Effector memory CD8-positive, alpha-beta T cell (primary cell): ENCODE measurements at regions not wholly inside any gene's neighbourhood (a gene's known extent, or its start where the extent isn't known, plus 50 kb on each side); places are given as distances from the start of the nearest gene placed in this dataset.
"Not testable (repeated sequence)": the region's sequence is repeated elsewhere in the genome, so short reads cannot be mapped to it uniquely, and the experiment has no call there.

Source experiments
- ATAC-seq: fragments of 150-1000 bp; cut with Tn5 transposase; replicated peaks from 2 replicates; pipeline ENCODE4 v1.10.0; 2021; ENCODE audit warnings: mild to moderate bottlenecking, moderate library complexity
- DNase-seq, 3 experiments: peaks; one replicate each; pipeline ENCODE4 v3.0.0; 2021
- H3K27ac Mint-ChIP-seq, 2 donors: one replicate each; pipeline ENCODE4 v1.8.0; 2022; ENCODE audit warnings: mild to moderate bottlenecking in 2 of 2, mixed read lengths in 2 of 2, moderate library complexity in 2 of 2
- H3K27me3 Mint-ChIP-seq, 2 donors: one replicate each; pipeline ENCODE4 v1.8.0; 2022; ENCODE audit warnings: mixed read lengths in 2 of 2
- H3K36me3 Mint-ChIP-seq: one replicate; pipeline ENCODE4 v1.8.0; 2022; ENCODE audit warnings: mild to moderate bottlenecking, moderate library complexity, mixed read lengths; ENCODE audit not compliant: insufficient read depth
- H3K4me1 Mint-ChIP-seq, 2 donors: one replicate each; pipeline ENCODE4 v1.8.0; 2022; ENCODE audit warnings: low read depth in 2 of 2, mixed read lengths in 2 of 2
- H3K4me3 Mint-ChIP-seq, 2 donors: one replicate each; pipeline ENCODE4 v1.8.0; 2022; ENCODE audit warnings: mild to moderate bottlenecking in 2 of 2, mixed read lengths in 2 of 2, moderate library complexity in 2 of 2
- H3K9me3 Mint-ChIP-seq, 2 donors: one replicate each; pipeline ENCODE4 v1.8.0; 2022; ENCODE audit warnings: mixed read lengths in 2 of 2

DNA sequence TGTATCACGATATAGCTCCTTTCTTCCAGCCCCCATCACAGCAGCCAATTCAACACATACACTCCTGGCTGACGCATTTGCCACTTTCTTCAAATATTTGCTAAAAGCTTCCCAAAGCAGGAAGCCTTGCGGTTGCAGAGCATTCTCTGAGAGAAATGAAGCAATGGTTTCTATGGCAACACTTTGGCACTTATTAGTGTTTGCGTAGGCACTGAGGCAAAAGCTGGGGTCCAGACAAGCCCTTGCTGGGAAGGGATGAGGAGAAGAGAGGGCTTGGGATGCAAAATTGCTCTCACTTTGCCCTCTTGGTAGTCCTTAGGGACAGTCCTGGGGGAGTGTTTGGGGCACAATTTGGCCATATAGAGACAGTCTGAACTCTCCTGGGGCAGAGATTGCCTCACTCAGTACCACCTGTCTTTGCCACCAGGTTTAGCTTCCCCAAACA lies 55.0 kb upstream of the PAK3 start:
- no peaks in the 10 kb centered on the region for H3K27me3 Mint-ChIP-seq
- peak; percentile 82 for ATAC-seq
- no peaks in the 10 kb centered on the region for H3K9me3 Mint-ChIP-seq
- peak; percentile 0 to 2 (median 0) for DNase-seq
- H3K27ac Mint-ChIP-seq: peak overlapping the region in 1 of 2 donors; percentile 29
- H3K4me1 Mint-ChIP-seq: peaks cover 0 to 4% of the 10 kb centered on the region in 2 donors
- no peaks in the 10 kb centered on the region for H3K36me3 Mint-ChIP-seq
- no peak overlapping the region for H3K4me3 Mint-ChIP-seq

DNA sequence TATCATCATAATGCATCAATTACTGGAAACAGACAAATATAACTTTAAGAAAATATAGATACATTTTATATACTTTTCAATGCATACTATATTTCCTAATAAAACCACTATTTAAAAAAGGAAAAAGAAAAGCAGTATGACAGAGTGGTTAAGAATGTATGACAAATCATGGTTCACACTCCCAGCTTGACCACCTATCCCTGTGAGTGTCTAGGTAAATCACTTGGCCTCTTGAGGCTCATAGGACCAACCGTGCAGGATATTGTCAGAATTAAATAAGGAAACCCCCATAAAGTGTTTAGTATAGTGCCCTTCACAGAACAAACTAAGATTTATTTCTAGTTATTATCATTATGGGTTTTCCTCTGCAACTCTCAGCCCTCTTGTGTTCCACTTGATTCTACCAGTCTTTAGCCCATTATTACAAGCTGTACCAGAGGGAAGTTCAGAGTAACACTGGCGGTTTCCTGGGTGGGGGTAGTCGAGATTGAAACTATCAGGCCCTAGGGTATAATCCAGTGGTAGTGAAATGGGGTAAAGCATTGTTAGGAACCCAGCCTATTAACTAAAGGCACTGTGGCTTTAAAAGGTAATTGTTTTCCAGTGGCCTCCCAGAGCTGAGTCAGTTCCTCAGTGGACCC lies 55.5 kb upstream of the PAK3 start:
- DNase-seq: no peak
- Mint-ChIP-seq H3K9me3 (no peaks in the 10 kb centered on the region), H3K27me3 (no peaks in the 10 kb centered on the region), H3K4me1 (peaks cover 0 to 4% of the 10 kb centered on the region in 2 donors), H3K4me3 (no peak overlapping the region), H3K36me3 (no peaks in the 10 kb centered on the region), H3K27ac (peak overlapping the region in 1 of 2 donors; percentile 29)
- ATAC-seq: peak; percentile 55

DNA sequence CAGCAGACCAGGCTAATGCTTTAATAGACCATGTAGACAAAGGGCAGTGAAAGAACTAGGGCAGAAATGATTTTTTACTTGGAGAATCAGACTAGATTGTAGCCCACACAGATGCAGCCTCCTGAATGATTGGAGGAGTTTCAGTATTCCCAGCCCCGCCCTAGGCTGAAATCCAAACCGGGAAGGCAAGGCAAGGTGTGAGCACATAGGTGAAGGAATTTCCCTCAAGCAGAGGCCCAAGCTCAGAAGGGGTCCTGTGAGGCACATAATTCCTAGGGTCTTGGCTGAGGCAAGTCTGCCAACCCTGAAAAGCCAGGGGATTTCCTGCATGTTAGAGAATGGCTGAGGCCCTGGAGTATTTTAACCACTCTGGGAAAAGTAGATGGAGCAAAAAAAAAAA lies 56.4 kb upstream of the PAK3 start:
- Mint-ChIP-seq H3K27me3 (no peaks in the 10 kb centered on the region), H3K4me1 (peaks cover 0 to 4% of the 10 kb centered on the region in 2 donors), H3K9me3 (no peaks in the 10 kb centered on the region), H3K4me3 (peak overlapping the region in 1 of 2 donors; percentile 47), H3K36me3 (no peaks in the 10 kb centered on the region), H3K27ac (peak overlapping the region in 1 of 2 donors; percentile 49)
- no peak for ATAC-seq
- no peak for DNase-seq

DNA sequence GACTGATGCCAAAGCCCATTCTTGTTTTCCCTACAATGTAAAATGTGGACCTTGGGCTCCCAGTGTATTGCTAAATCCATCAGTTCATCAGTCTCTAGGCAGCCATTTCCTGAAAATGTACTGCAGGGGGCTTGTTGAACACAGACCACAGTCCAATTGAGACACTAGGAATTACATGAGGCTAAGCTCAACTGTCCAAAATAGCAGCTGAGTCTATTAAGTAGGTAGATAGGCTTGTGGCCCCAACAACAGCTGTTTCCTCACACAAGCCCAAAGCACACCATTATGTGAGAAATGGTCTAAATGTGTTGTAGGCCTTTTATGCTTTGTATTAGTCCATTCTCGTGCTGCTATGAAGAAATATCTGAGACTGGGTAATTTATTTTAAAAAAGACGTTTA lies 60.0 kb upstream of the PAK3 start:
- DNase-seq (no peak), ATAC-seq (no peak)
- Mint-ChIP-seq H3K27ac (no peak overlapping the region), H3K9me3 (no peaks in the 10 kb centered on the region), H3K4me3 (no peak overlapping the region), H3K36me3 (no peaks in the 10 kb centered on the region), H3K4me1 (no peaks in the 10 kb centered on the region), H3K27me3 (no peaks in the 10 kb centered on the region)

DNA sequence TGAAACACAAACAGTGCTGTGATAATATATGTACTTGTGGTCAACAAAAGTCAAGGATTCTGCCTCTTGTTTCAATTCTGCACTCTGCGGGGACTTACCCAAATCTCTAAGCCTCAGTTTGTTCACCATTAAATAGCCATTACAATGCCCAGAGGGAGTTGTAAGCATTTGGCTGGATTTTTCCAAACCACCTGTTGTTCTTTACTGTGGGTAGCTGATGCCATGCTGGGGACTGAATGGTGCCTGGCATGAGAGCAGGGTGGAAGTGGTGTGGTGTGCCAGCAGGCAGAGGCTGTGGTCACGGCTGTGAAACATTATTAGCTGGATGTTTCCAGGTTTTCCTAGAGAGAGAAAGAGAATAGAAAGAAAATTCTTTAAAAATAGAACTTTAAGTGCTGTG lies 60.7 kb upstream of the PAK3 start:
- no peaks in the 10 kb centered on the region for H3K36me3 Mint-ChIP-seq
- H3K4me3 Mint-ChIP-seq: no peak overlapping the region
- no peaks in the 10 kb centered on the region for H3K27me3 Mint-ChIP-seq
- H3K9me3 Mint-ChIP-seq: no peaks in the 10 kb centered on the region
- no peaks in the 10 kb centered on the region for H3K4me1 Mint-ChIP-seq
- H3K27ac Mint-ChIP-seq: no peak overlapping the region
- no peak for ATAC-seq
- no peak for DNase-seq

DNA sequence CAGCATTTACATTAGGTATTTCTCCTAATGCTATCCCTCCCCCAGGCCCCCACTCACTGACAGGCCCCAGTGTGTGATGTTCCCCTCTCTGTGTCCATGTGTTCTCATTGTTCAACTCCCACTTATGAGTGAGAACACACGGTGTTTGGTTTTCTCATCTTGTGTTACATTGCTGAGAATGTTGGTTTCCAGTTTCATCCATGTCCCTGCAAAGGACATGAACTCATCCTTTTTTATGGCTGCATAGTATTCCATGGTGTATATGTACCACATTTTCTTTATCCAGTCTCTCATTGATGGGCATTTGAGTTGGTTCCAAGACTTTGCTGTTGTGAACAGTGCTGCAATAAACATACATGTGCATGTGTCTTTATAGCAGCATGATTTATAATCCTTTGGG lies 73.0 kb upstream of the PAK3 start:
- ATAC-seq, H3K4me1 Mint-ChIP-seq, H3K9me3 Mint-ChIP-seq, H3K27ac Mint-ChIP-seq, H3K27me3 Mint-ChIP-seq, DNase-seq, H3K4me3 Mint-ChIP-seq, H3K36me3 Mint-ChIP-seq: not testable (repeated sequence)

DNA sequence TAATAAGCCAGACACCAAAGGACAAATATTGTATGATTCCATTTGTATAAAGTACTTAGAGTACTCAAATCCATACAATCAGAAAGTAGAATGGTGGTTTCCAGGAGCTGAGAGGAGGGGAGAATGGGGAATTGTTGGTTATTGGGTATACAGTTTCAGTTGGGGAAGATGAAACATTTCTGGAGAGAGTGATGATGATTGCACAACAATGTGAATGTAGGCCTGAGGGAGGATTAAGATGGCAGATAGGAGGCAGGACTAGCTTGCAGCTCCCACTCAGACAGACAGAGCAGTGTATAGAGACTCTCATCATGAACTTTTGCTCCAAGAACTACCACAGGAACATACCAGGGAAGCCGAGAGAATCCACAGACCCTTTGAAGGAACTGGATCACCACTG lies 75.7 kb upstream of the PAK3 start:
- Mint-ChIP-seq H3K4me3 (no peak overlapping the region), H3K27ac (no peak overlapping the region), H3K9me3 (no peaks in the 10 kb centered on the region), H3K36me3 (no peaks in the 10 kb centered on the region), H3K4me1 (no peaks in the 10 kb centered on the region), H3K27me3 (peaks cover 19 to 21% of the 10 kb centered on the region in 2 donors)
- ATAC-seq: no peak
- no peak for DNase-seq

DNA sequence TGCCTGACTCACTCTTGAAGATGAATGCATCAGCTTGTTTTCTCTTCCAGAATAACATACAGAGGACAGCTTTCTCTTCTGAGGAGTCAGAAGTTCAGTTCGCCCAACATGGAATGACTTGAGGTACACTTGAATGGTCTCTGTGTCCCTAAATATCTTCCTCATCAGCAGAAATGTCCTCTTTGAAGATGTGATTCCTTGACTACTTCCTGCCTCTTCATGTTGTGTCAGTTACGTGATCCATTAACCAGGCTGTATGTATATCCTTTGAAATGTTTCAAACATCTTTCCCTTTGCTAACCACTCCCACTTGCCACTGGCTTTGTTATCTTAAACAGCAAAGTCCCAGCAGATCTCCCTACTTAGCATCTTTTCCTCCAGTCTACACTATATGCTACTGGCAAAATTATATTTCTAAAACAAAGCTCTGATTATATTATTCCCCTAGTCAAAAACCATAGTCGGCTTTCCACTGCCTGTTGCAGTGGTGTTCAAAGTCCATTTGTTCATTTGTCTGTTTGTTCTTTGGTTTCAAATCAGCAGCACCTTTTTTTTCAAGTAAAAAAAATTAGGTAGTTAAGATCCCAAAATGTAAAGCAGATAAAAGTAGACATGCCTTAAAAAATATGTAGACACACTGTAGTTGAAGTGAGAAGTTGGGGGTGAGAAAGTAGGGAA lies 82.1 kb upstream of the PAK3 start:
- Mint-ChIP-seq H3K4me3 (no peak overlapping the region), H3K27me3 (peaks cover 12 to 13% of the 10 kb centered on the region in 2 donors), H3K4me1 (no peaks in the 10 kb centered on the region), H3K27ac (no peak overlapping the region), H3K9me3 (no peaks in the 10 kb centered on the region), H3K36me3 (no peaks in the 10 kb centered on the region)
- DNase-seq (no peak), ATAC-seq (no peak)

DNA sequence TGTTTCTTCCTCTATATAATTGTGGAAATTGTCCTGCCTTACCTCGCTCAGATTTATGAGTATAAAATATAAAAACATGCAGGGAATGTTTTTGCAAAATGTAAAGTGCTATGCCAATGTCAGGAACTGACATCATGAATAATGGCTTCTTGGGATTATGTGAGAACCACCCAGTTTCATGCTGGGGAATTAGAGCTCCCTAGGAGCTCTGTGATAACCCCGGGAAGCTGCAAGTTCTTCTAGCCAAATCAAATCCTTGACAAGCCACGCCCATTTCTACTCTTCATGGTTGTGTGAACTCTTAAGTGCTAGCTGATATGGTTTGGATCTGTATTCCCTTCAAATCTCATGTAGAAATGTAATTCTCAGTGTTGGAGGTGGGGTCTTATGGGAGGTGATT lies 85.9 kb upstream of the PAK3 start:
- no peaks in the 10 kb centered on the region for H3K9me3 Mint-ChIP-seq
- H3K27ac Mint-ChIP-seq: no peak overlapping the region
- H3K36me3 Mint-ChIP-seq: peaks cover 3% of the 10 kb centered on the region
- H3K27me3 Mint-ChIP-seq: peaks cover 0 to 8% of the 10 kb centered on the region in 2 donors
- no peaks in the 10 kb centered on the region for H3K4me1 Mint-ChIP-seq
- DNase-seq (no peak), ATAC-seq (no peak)
- no peak overlapping the region for H3K4me3 Mint-ChIP-seq

DNA sequence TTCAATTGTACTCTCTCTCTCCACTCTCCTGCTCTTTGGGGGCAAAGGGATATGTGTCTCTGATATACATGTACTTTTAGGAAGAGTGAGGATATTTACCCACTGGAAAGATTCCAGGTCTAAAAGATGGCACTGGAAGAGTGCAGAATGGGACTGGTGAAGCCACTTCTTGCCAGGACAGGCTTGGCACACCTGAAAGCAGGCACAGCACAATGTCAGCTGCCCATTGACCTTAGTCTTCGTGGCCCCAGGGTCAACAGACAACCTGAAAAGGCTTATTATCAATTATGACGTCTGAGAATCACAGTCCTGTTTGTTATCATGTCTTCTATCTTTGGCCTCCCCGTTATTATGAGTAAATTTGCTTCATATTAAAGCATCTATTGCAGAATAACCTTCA lies 86.7 kb upstream of the PAK3 start:
- Mint-ChIP-seq H3K27ac (no peak overlapping the region), H3K4me3 (no peak overlapping the region), H3K36me3 (peaks cover 3% of the 10 kb centered on the region)

DNA sequence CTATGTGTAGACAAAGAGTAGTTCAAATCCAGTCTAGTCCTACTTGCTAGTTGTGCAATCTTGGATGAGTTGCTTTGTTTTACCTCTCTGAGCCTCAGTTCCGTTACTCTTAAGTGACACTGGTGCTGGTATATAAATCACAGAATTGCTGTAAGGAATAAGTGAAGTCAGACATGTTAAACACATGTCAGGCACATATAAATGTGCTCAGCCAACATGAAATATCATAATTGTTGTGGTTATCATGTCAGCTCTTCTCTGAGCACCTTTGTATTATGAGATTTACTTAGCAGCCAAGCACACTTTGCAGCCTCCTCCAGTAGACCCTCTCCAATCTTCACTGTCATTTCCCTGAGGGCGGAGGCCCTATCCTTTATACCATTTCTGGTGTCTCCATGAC lies 87.9 kb upstream of the PAK3 start:
- peaks cover 3% of the 10 kb centered on the region for H3K36me3 Mint-ChIP-seq
- ATAC-seq (no peak), DNase-seq (no peak)
- no peak overlapping the region for H3K27ac Mint-ChIP-seq
- H3K4me3 Mint-ChIP-seq: no peak overlapping the region
- no peaks in the 10 kb centered on the region for H3K9me3 Mint-ChIP-seq
- H3K27me3 Mint-ChIP-seq: peaks cover 0 to 20% of the 10 kb centered on the region in 2 donors
- H3K4me1 Mint-ChIP-seq: no peaks in the 10 kb centered on the region

More for the DNA sequence above, 86.7 kb upstream of the PAK3 start:
- no peak for DNase-seq
- H3K27me3 Mint-ChIP-seq: peaks cover 0 to 9% of the 10 kb centered on the region in 2 donors
- no peak for ATAC-seq
- no peaks in the 10 kb centered on the region for H3K4me1 Mint-ChIP-seq
- no peaks in the 10 kb centered on the region for H3K9me3 Mint-ChIP-seq

DNA sequence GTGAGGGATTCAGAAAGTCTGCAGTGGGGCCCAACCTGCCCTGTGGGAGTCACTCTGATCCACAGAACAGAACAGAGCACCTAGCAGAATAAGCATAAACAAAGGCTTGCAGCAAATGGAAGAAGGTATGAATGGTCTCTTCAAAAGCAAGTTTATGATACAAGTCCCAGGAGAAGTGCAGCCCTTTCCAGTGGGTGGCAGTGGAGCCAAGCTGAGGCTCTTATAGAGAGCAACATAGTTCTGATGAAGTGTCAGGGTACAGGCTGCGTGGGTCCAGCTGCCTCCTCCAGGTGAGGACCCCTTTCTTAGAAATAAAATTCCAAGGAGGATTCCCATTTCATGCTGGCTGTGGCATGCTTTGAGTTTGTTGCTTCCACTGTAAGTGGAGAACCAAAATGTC lies 88.8 kb upstream of the PAK3 start:
- Mint-ChIP-seq H3K4me1 (no peaks in the 10 kb centered on the region), H3K27me3 (peaks cover 0 to 24% of the 10 kb centered on the region in 2 donors), H3K4me3 (no peak overlapping the region), H3K27ac (no peak overlapping the region), H3K9me3 (no peaks in the 10 kb centered on the region), H3K36me3 (peaks cover 3% of the 10 kb centered on the region)
- DNase-seq: no peak
- no peak for ATAC-seq

DNA sequence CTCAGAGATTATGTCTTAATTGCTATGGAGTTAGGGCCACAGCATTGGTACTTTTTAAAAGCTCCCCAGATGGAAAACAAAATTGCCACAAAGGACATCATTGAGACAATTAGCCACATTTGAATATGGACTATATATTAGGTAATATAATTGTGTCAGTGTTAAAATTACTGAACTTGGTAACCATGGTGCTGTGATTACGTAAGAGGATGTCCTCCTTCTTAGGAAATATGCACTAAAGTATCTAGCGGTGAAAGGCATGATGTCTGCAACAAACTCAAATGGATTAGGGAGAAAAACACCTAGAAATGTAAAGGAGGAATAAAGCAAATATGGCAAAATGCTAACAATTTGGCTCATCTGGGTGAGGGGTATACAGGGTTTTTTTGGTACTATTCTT lies 89.9 kb upstream of the PAK3 start:
- DNase-seq: no peak
- Mint-ChIP-seq H3K4me1 (no peaks in the 10 kb centered on the region), H3K9me3 (no peaks in the 10 kb centered on the region), H3K27me3 (peaks cover 0 to 24% of the 10 kb centered on the region in 2 donors), H3K4me3 (no peak overlapping the region), H3K27ac (no peak overlapping the region), H3K36me3 (peaks cover 3% of the 10 kb centered on the region)
- ATAC-seq: no peak

DNA sequence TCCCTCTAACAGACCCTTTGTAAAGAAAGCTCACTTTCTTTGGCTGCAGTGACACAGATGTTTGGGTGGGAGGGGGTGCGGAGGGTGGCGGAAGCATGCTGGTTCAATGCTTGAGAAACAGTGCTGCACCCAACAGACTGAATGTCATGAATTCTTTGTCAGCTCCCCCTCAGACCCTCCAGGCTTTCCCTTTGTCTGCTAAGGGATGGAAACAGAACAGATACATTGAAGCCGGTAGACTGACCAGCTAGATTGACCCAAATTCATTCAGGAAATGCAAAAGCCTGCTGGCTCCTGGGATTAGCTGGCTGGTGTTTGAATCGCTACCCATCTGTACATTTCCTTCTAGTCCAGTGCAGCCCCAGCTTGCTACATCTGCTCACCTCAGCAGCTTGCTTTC lies 90.8 kb upstream of the PAK3 start:
- H3K4me1 Mint-ChIP-seq: peaks cover 0 to 3% of the 10 kb centered on the region in 2 donors
- ATAC-seq (no peak), DNase-seq (no peak)
- no peak overlapping the region for H3K27ac Mint-ChIP-seq
- no peaks in the 10 kb centered on the region for H3K9me3 Mint-ChIP-seq
- no peak overlapping the region for H3K4me3 Mint-ChIP-seq
- peaks cover 0 to 24% of the 10 kb centered on the region in 2 donors for H3K27me3 Mint-ChIP-seq
- H3K36me3 Mint-ChIP-seq: peaks cover 3% of the 10 kb centered on the region
